Mucosa of descending colon (tissue), 3 donors: ENCODE measurements at regions not wholly inside any gene's neighbourhood (a gene's known extent, or its start where the extent isn't known, plus 50 kb on each side); places are given as distances from the start of the nearest gene placed in this dataset.

Experiments used
- ATAC-seq: fragments of 200-7000 bp; cut with Tn5 transposase; one replicate; pipeline ENCODE4 v1.9.1; 2020; ENCODE audit warnings: mild to moderate bottlenecking, moderate library complexity
- DNase-seq, 3 donors: peaks; one replicate each; pipeline ENCODE4 v3.0.0-alpha.2; 2020
- H3K36me3 ChIP-seq: fragments of 200-600 bp; one replicate; pipeline ENCODE4 v1.8.0; 2021; ENCODE audit warnings: low read depth, mild to moderate bottlenecking
- H3K4me1 ChIP-seq: fragments of 200-600 bp; one replicate; pipeline ENCODE4 v1.8.0; 2021; ENCODE audit warnings: low read depth, mild to moderate bottlenecking
- H3K4me3 ChIP-seq: fragments of 200-600 bp; one replicate; pipeline ENCODE4 v1.8.0; 2021; ENCODE audit warnings: mild to moderate bottlenecking
- H3K9me3 ChIP-seq: fragments of 200-600 bp; one replicate; pipeline ENCODE4 v1.8.0; 2021; ENCODE audit warnings: mild to moderate bottlenecking
- CTCF ChIP-seq: fragments of 200-600 bp; IDR thresholded peaks from one replicate; pipeline ENCODE4 v1.8.0; 2022; ENCODE audit warnings: antibody characterized with exemption, mild to moderate bottlenecking
- intact Hi-C, 2 donors: fragments of 100-400 bp; cut with DNase I in 1 of 2; cut with micrococcal nuclease in 1 of 2; formaldehyde crosslinking; loops; one replicate each; pipeline versions ENCODE4 v1.11.0 to v1.11.1; 2022; cut with DNase I, micrococcal nuclease
- donor health status: DM: no; HTN: no; CAD: no; lungs with moderate emphysema.
- donor health status: DM: no; HTN: no; CAD: no.
- donor health status: DM: no; HTN: yes; CAD: no.

- intact Hi-C loops = no loop called here
Measured at GRCh38 chr20:17874271-17875105, 94.1 kb downstream of the SNX5 start.

DNA sequence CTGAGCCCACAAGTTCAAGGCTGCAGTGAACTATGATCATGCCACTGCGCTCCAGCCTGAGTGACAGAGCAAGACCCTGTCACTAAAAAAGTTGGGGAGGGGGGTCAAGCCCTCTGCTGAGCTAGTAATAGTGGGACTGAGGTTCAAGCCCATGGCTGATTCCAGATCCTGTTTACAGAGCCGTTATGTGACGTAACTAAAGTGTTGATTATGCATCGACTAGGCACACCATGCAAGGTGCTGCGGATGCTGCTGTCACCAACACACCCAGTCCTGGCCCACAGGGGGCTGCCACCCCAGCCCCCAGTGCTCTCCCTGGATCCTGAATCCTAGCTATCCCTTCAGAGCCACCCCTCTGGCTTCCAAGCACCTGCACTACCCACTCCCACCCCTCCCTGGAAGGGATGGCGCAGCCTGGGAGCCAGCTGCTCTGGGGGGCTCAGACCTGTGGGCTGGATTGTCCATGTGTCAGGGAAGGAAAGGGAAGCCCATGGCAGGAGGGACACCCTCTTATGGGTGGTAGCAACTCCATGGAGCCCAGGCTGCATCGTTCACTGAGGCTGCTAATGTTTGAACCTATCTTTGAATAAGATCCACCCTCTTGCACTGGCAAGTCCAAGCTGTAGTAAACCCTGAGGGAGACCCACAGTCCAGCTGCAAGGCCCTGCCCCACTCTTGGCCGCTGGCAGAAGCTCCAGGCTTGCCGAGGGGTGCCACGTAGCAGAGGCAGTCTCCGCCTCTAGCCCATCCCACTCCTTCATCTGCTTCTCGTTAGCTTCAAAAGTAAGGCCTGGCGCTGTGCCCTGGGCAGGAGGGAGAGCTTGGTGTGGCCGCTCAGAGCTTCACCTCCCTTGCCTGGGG is 95.0 kb downstream of the SNX5 start:
- intact Hi-C loops = no loop called here
- TF ChIP-seq CTCF = no peak
- H3K36me3 ChIP-seq = no peaks in the 10 kb centered on the region
- DNase-seq (peak; percentile 92 to 94 (median 94)), ATAC-seq (peak; percentile 75)
- no peak overlapping the region for H3K4me3 ChIP-seq
- H3K4me1 ChIP-seq = peaks cover 55% of the 10 kb centered on the region
- no peaks in the 10 kb centered on the region for H3K9me3 ChIP-seq

More at GRCh38 chr20:17874271-17875105, 94.1 kb downstream of the SNX5 start:
- Histone ChIP-seq H3K9me3 (no peaks in the 10 kb centered on the region), H3K4me1 (peaks cover 58% of the 10 kb centered on the region), H3K4me3 (no peak overlapping the region), H3K36me3 (no peaks in the 10 kb centered on the region)
- no peak for DNase-seq
- peak; percentile 72 for ATAC-seq
- no peak for TF ChIP-seq CTCF

DNA sequence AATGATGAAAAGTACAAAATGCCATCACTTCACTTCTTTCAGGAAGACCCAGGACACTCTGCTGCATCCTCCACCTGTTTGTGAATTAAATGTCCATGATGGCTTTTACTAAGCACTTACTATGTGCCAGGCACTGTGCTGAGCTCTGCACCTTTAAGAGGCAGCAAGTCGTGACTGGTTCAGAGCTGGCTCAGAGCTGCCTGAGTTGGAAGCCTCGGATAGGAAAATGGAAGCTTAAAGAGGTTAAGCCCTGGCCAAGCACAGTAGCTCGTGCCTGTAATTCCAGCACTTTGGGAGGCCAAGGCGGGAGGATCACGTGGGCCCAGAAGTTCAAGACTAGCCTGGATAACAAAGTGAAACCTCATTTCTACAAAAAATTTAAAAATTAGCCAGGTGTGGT is 95.6 kb downstream of the SNX5 start:
- H3K9me3 ChIP-seq = no peaks in the 10 kb centered on the region
- H3K4me3 ChIP-seq = no peak overlapping the region
- ATAC-seq (no peak), DNase-seq (peak in 2 of 3 donors; percentile 40 to 44)
- TF ChIP-seq CTCF = no peak
- peaks cover 48% of the 10 kb centered on the region for H3K4me1 ChIP-seq
- H3K36me3 ChIP-seq = no peaks in the 10 kb centered on the region
- intact Hi-C loops = no loop called here

- no peaks in the 10 kb centered on the region for H3K36me3 ChIP-seq
- DNase-seq (peak in 1 of 3 donors; percentile 42), ATAC-seq (no peak)
- H3K4me1 ChIP-seq = peaks cover 43% of the 10 kb centered on the region
- intact Hi-C loops = no loop called here
- no peak overlapping the region for H3K4me3 ChIP-seq
- TF ChIP-seq CTCF = no peak
- no peaks in the 10 kb centered on the region for H3K9me3 ChIP-seq
Measured at GRCh38 chr20:17872434-17872833, 96.2 kb downstream of the SNX5 start.

GRCh38 chr20:17871886-17872285 is 96.7 kb downstream of the SNX5 start:
- no peaks in the 10 kb centered on the region for H3K36me3 ChIP-seq
- H3K4me3 ChIP-seq = no peak overlapping the region
- TF ChIP-seq CTCF = no peak
- intact Hi-C loops = no loop called here
- H3K9me3 ChIP-seq = no peaks in the 10 kb centered on the region
- no peak for ATAC-seq
- peak in 1 of 3 donors; percentile 30 for DNase-seq
- peaks cover 39% of the 10 kb centered on the region for H3K4me1 ChIP-seq
